Spinal cord (tissue), 9 donors: ENCODE measurements at regions not wholly inside any gene's neighbourhood (a gene's known extent, or its start where the extent isn't known, plus 50 kb on each side); places are given as distances from the start of the nearest gene placed in this dataset.

Source experiments
- DNase-seq, 6 donors: peaks; one replicate each; pipeline versions ENCODE4 v3.0.0 to v3.0.0-alpha.2; 2013 to 2015; ENCODE audit warnings: low spot score in 6 of 6, low read depth in 4 of 6
- H3K27ac ChIP-seq: one replicate; pipeline ENCODE4 v1.5.1; 2013; ENCODE audit warnings: low read depth, low read length, control low read depth
- H3K27me3 ChIP-seq: one replicate; pipeline ENCODE4 v1.6.1; 2013; ENCODE audit warnings: low read length; ENCODE audit not compliant: control insufficient read depth, insufficient read depth
- H3K36me3 ChIP-seq: one replicate; pipeline ENCODE4 v1.6.1; 2013; ENCODE audit warnings: low read length; ENCODE audit not compliant: control insufficient read depth, insufficient read depth
- H3K4me1 ChIP-seq: one replicate; pipeline ENCODE4 v1.6.1; 2013; ENCODE audit warnings: low read length; ENCODE audit not compliant: control insufficient read depth, insufficient read depth
- H3K4me3 ChIP-seq: one replicate; pipeline ENCODE4 v1.5.1; 2013; ENCODE audit warnings: low read depth, low read length, control low read depth
- H3K9me3 ChIP-seq: one replicate; pipeline ENCODE4 v1.6.1; 2013; ENCODE audit warnings: low read length; ENCODE audit not compliant: control insufficient read depth, insufficient read depth
- WGBS: methylation state at CpG from one replicate; pipeline ENCODE4 v1.1.5; 2013; ENCODE audit warnings: missing lambda C conversion rate; ENCODE audit not compliant: insufficient coverage; 5-methylcytosine and 5-hydroxymethylcytosine counted together
- donor health status: healthy.

DNA sequence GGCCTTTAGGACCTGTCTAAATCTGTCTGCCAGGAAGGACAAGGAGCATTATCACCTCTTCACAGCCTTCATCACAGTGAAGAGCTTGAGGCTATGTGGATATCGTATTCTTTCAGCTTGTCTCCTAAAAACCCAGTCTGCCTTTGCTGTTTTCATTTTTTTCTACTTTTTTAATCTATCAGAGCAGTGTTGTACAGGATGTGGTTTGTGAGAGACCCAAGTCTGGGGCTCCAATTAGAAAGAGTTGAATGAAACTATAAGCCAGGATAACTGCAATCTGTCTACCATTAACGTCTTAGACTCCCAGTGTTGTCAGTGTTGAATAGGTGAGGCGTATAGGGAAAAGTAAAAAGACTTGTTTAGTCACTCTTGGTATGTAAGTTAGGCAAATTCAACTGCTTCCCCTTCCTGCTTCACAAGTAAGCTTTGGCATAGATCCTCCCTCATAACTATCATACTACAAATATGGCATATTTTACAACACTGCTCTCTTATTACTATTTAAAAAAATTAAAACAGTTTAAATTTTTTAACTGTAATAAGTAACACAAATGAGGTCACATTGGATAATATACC lies 1225.8 kb upstream of the PRMT6 start:
- Histone ChIP-seq H3K27ac (no peak overlapping the region), H3K36me3 (no peaks in the 10 kb centered on the region), H3K27me3 (no peaks in the 10 kb centered on the region), H3K9me3 (no peaks in the 10 kb centered on the region), H3K4me1 (no peaks in the 10 kb centered on the region), H3K4me3 (no peak overlapping the region)
- WGBS, result no CpG with 5 or more reads among the region's 3 CpGs
- no peak for DNase-seq

DNA sequence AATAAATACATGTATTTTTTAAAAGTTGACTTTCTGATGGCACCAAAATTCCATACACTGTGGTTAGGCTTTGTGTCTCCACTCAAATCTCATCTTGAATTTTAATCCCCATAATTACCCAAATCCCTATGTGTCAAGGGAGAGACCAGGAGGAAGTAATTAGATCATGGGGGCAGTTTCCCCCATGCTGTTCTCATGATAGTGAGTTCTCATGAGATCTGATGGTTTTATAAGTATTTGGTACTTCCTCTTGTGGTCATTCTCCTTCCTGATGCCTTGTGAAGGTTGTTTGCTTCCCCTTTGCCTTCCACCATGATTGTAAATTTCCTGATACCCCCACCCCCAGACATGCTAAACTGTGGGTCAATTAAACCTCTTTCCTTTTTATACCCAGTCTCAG lies 1218.4 kb upstream of the PRMT6 start:
- no peak overlapping the region for H3K4me3 ChIP-seq
- H3K4me1 ChIP-seq, result no peaks in the 10 kb centered on the region
- no peaks in the 10 kb centered on the region for H3K27me3 ChIP-seq
- no peaks in the 10 kb centered on the region for H3K36me3 ChIP-seq
- no peak for DNase-seq
- no peaks in the 10 kb centered on the region for H3K9me3 ChIP-seq
- no peak overlapping the region for H3K27ac ChIP-seq

DNA sequence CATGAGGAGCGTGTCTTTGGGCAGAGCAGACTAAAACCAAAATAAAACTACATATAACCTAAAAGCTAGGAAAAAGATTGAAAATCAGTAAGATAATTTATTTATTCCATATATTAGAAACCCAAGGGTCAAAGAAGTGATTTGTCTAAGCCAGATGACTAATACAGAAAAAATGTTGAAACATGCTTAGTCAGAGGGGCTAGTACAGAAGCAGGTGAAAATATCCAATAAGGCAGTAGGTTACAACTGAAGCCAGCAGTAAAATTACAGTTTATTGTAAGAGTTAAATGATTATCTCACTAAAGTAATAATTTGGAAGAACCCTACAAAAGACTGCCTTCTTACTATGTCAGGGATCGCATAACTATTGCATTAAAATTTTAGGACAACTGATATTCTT lies 1190.9 kb upstream of the PRMT6 start:
- Histone ChIP-seq H3K4me1 (no peaks in the 10 kb centered on the region), H3K27me3 (no peaks in the 10 kb centered on the region)
- no CpG with 5 or more reads among the region's 2 CpGs for WGBS

DNA sequence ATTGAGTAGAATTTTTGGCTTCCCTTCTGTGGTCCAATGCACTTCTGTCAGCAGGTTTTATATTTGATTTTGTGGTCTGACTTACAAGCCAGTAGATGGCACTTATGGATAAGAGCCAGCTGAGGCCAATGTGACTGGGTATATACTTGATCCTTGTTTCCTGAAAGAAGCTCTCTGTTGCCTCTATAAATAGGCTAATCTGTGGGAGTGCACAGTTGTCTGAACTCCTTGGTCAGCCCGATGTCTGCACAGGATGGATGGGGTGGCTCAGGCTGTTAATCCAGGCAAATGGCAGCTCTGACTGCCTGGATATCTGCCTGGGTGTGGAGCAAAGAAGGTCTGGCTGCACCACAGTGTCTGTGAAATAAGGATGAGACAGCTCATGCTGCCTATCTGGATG lies 1183.7 kb upstream of the PRMT6 start:
- Histone ChIP-seq H3K4me3 (no peak overlapping the region), H3K9me3 (no peaks in the 10 kb centered on the region), H3K27ac (no peak overlapping the region), H3K36me3 (no peaks in the 10 kb centered on the region), H3K4me1 (no peaks in the 10 kb centered on the region), H3K27me3 (no peaks in the 10 kb centered on the region)
- no peak for DNase-seq
- WGBS, result 63% methylated on average over 1 of the region's 1 CpG

More for the DNA sequence above, 1190.9 kb upstream of the PRMT6 start:
- DNase-seq, result no peak
- no peak overlapping the region for H3K4me3 ChIP-seq
- no peaks in the 10 kb centered on the region for H3K9me3 ChIP-seq
- no peaks in the 10 kb centered on the region for H3K36me3 ChIP-seq
- no peak overlapping the region for H3K27ac ChIP-seq

DNA sequence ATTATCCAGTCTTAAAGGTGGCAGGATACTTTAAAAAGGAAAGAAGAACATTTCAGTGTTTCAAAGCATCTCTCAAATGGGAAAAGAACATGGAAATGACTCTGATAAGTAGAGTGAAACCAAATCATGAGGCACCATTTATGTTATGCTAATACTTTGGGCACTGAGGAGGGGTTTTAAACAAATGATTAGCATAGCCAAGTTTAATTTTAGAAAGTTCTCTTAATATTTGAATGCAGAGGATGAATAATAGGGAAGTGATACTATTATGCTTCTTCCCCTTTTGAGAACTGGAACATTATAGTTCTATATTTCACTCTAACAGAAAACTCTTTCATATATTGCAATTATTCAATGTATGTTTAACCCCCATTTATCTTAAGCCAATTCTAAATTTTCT lies 1181.9 kb upstream of the PRMT6 start:
- Histone ChIP-seq H3K27ac (no peak overlapping the region), H3K4me1 (no peaks in the 10 kb centered on the region), H3K36me3 (no peaks in the 10 kb centered on the region), H3K27me3 (no peaks in the 10 kb centered on the region), H3K9me3 (no peaks in the 10 kb centered on the region), H3K4me3 (no peak overlapping the region)
- no peak for DNase-seq

DNA sequence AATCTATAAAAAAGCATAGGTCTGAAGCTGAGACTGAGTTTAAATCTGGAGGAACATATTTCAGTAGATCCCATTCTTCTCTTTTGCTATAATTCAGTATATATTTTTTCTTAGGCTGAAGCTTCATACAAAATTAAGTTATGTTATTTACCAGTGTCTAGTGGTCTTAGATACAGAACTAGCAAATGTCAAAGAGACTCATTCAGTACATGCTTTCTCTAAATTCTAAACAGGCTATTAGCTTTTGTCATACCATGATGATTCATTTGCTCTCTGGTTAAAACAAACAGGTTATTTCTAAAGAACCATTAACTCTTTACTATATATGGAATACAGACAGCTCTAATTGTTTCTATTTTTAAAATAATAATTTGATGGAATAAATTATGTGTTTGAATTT lies 1170.2 kb upstream of the PRMT6 start:
- Histone ChIP-seq H3K9me3 (no peaks in the 10 kb centered on the region), H3K27me3 (no peaks in the 10 kb centered on the region), H3K4me3 (no peak overlapping the region), H3K36me3 (no peaks in the 10 kb centered on the region), H3K4me1 (no peaks in the 10 kb centered on the region), H3K27ac (no peak overlapping the region)
- DNase-seq, result no peak

DNA sequence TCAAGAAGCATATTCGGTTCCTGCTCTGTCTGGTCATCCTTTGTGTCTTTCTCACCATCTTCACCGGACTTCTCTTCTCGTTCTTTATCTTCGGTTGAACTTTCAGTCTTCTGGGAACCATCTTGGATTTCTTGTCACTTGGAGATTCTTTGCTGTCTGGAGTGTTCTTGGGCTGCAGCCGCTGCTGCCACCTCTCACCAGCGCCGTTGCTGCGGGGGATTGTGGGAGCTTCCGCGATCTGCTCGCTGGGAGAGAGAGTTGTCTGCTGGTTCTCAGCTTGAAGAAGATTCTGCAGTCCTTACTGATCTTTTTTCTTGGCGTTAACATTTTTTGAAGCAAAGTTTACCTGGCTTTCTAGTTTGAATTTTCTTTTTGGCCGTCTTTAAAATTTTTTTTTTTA lies 1165.2 kb upstream of the PRMT6 start:
- no peak overlapping the region for H3K4me3 ChIP-seq
- H3K27ac ChIP-seq, result no peak overlapping the region
- H3K4me1 ChIP-seq, result no peaks in the 10 kb centered on the region
- H3K27me3 ChIP-seq, result no peaks in the 10 kb centered on the region
- no peaks in the 10 kb centered on the region for H3K36me3 ChIP-seq
- H3K9me3 ChIP-seq, result no peaks in the 10 kb centered on the region
- WGBS, result 82% methylated on average over 7 of the region's 13 CpGs
- DNase-seq, result no peak

DNA sequence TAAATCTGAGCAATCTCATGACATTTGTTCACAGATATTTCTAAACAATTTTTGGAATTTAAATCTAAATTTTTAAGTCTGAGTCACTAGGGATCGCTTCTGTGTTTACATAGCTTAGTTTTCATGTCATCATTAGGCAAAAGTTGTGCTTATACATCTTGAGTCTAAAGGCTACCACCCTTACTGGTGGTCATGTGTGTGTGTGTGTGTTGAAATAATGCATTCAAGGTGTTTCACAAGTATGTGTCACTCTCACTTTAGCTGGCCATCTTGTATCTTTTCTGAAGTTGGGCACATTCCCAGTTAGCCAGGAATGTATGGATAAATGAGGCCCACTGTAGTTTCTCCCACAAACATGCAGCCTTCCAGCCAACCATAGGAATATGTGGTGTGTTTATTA lies 1162.5 kb upstream of the PRMT6 start:
- no peaks in the 10 kb centered on the region for H3K36me3 ChIP-seq
- no peaks in the 10 kb centered on the region for H3K27me3 ChIP-seq
- no peak overlapping the region for H3K27ac ChIP-seq
- no peak for DNase-seq
- WGBS, result no CpG with 5 or more reads among the region's 1 CpG
- no peaks in the 10 kb centered on the region for H3K4me1 ChIP-seq
- H3K9me3 ChIP-seq, result no peaks in the 10 kb centered on the region
- H3K4me3 ChIP-seq, result no peak overlapping the region

DNA sequence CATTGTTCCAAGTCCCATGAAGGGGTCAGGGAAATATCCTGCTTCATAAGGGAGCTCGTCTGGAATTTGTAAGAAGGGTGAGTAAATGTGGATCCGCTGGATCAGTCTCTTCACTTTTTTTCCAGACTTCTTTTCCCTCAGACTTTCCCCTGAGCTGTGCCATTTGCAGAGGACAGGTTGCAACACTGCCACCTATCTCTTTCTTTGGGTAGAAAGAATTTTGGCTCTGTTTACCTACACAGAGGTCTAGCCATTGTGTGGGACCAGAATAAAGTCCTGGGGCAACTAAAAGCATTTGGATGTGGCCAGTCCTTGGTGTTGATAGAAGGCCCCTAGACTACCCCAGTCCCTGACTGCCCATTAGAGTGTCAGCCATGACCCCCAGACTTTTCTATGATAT lies 1146.7 kb upstream of the PRMT6 start:
- no peak for DNase-seq
- WGBS, result no CpG with 5 or more reads among the region's 2 CpGs
- Histone ChIP-seq H3K27me3 (no peaks in the 10 kb centered on the region), H3K27ac (no peak overlapping the region), H3K4me3 (no peak overlapping the region), H3K9me3 (no peaks in the 10 kb centered on the region), H3K36me3 (no peaks in the 10 kb centered on the region), H3K4me1 (no peaks in the 10 kb centered on the region)

DNA sequence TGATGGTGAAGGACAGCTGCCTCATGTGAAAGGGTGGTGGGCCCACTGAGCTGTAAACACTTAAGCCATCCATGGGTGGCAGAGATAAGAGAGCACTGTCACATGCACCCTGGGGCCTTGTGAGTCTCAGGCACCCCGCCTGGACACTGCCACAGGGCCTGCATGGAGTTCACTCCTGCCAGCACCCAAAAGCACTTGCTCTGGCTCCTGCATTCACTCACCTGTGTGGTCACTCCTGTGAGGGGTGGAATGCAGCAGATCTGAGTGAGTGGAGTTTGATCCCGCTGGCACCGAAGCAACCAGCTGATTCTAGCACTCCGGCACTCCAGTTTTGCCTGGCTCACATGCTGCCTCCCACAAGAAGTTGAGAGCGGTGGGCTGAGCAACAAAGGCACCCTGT lies 1142.1 kb upstream of the PRMT6 start:
- Histone ChIP-seq H3K4me3 (no peak overlapping the region), H3K27ac (no peak overlapping the region), H3K27me3 (no peaks in the 10 kb centered on the region), H3K9me3 (no peaks in the 10 kb centered on the region), H3K36me3 (no peaks in the 10 kb centered on the region), H3K4me1 (no peaks in the 10 kb centered on the region)
- 75% methylated on average over 3 of the region's 5 CpGs for WGBS
- no peak for DNase-seq
